Kidney glomerular epithelial cell (primary cell): ENCODE measurements at regions not wholly inside any gene's neighbourhood (a gene's known extent, or its start where the extent isn't known, plus 50 kb on each side); places are given as distances from the start of the nearest gene placed in this dataset.

ENCODE experiments used
- DNase-seq: peaks from one replicate; lab custom pipeline; 2025; lab: John Stamatoyannopoulos, UW

GRCh38 chr5:124263680-124264491 is 482.6 kb downstream of the ZNF608 start:
- no peak for DNase-seq

GRCh38 chr5:124262991-124263571 is 483.4 kb downstream of the ZNF608 start:
- DNase-seq: no peak

DNA sequence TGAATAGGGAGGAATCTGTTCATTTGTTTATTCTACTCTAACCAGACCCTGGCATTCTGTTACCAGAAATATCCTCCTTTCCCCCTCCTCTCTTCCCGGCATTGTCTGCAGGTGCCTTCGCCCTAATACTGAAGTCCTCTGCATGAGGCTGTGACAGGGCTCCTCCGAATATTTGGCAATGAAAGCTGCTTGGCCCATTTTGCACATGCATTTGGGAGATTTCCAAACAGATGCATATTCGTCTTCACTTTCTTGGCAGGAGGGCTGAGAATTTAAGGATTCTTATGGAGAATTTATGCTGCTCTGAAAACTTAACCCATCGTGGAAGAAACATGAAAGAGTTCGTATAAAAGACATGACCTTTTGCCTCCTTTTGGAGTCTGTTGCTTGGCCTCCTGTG is 484.0 kb downstream of the ZNF608 start:
- no peak for DNase-seq

GRCh38 chr5:124261848-124262247 is 484.6 kb downstream of the ZNF608 start:
- no peak for DNase-seq

DNA sequence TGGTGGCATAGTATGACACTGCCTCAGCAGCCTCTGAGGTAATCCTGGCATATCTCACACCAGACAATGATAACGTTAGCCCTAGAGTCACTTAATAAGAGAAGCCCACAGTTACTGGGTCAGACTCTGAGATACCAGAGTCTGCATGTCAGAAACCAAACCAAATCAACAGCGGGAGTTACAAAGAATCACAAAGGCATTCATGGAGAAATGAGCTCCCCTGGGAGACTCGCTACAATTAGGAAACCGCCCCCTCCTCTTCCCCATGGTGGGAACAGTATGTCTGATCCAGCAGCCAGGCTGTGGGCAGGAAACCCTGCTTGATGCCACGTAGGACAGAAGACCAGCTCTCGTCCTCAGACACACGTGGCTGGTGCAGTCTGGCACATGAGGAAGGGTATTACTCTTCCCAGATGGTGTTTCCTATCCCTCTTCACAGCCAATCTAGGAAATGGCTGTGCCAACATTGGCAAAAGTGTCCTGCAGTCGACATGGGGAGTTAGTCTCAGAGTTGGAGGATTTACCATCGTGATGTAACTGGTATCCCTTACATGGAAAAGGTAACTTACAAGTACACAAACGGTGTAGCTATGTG is 485.4 kb downstream of the ZNF608 start:
- DNase-seq: no peak

- no peak for DNase-seq
These were observed 487.4 kb downstream of the ZNF608 start for GRCh38 chr5:124259017-124259416.

DNA sequence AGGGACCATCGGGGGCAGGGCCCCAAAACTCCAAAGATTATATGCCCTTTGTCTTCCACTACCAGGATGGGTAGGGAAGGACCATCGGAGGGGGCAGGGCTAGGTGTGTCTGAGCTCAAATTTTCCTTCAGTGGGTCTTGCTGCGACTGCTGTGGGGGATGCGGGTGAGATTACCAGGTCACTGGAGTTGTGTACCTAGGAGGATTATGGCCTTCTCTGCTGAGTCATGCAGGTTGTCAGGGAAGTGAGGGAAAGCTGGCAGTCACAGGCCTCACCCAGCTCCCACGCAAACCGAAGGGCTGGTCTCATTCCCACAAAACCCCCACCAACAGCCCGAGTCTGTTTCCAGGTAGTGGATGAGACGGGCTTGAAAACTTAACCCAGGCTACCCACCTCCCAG is 489.4 kb downstream of the ZNF608 start:
- DNase-seq: no peak

GRCh38 chr5:124253203-124253810 is 493.1 kb downstream of the ZNF608 start:
- DNase-seq: no peak

DNA sequence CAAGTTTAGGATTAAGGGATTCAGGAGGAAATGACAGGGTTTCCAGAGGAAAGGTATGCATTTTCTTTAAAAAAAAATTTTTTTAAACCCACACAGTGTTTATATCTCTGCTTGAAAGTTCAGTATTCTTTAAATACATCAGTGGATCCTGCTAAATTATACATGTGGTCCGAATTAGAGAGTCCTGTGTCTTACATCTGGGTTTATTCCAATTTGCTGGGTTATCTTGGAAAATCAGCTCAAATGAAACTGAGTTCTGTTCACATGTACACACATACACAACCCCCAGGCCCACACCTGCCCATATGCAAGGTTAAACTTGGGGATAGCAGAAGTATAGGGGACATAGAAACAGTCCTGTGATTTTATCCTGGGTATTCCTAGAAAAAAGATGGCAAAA is 493.7 kb downstream of the ZNF608 start:
- DNase-seq: no peak

DNA sequence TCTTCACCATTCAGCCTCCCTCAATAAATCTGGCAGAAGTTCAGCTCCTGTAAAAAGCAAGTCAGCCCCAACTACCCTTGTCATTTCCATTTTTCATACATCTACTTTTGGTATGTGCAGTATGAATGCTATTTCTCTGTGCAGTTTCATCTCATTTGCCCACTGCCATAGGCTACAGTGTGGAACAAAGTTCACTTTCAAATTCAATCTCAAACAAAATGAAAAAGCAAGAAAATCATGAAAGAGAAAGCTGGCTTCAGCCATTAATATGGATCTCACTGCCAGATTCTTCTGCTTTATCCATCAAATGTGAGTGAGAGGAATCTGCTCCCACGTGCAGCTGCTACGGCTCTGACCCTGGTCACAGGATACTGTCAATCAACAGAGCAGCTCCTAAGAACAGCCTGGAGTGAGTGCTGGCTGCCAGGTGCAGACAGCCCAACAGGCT is 494.2 kb downstream of the ZNF608 start:
- DNase-seq: no peak

DNA sequence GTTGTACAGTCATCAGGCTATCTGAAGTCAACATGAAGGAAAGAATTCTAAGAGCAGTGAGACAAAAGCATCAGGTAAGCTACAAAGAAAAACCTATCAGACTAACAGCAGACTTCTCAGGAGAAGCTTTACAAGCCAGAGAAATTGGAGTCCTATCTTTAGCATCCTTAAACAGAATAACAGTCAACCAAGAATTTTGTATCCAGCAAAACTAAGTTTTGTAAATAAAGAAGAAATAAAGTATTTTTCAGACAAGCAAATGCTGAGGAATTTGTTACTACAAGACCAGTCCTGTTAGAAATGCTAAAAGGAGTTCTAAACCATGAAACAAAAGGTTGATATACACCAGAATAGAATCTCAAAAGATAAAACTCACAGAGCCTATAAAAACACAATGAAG is 501.2 kb downstream of the ZNF608 start:
- DNase-seq: no peak

- no peak for DNase-seq
These were observed 505.7 kb downstream of the ZNF608 start for GRCh38 chr5:124240732-124241131.

GRCh38 chr5:124239572-124239971 is 506.9 kb downstream of the ZNF608 start:
- DNase-seq: no peak

GRCh38 chr5:124238350-124238749 is 508.1 kb downstream of the ZNF608 start:
- DNase-seq: no peak

DNA sequence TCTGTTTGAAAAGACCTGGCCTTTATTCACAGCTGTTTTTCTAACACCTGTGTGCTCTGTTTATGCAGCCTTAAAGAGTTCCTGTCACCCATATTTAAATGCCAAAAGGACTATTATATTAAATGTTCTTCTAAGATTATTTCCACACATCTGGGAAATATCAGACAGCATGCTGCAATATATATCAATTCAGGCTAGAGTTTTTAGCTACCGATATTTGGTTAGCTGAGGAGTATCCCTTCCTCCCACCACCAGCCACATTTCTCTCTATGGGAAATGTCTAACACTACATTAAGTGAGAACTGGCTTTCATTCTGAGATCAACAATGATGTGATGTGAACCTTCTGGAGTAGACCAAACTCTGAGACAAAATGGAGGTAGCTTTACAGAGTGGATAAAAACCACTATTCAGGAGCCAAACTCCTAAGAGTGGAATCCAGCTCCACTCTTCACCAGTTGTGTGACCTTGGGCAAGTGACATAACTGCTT is 509.2 kb downstream of the ZNF608 start:
- no peak for DNase-seq

- DNase-seq: no peak
These were observed 509.9 kb downstream of the ZNF608 start for GRCh38 chr5:124236361-124237205.

- no peak for DNase-seq
These were observed 510.9 kb downstream of the ZNF608 start for GRCh38 chr5:124235576-124235975.

- no peak for DNase-seq
These were observed 511.5 kb downstream of the ZNF608 start for GRCh38 chr5:124234770-124235562.

DNA sequence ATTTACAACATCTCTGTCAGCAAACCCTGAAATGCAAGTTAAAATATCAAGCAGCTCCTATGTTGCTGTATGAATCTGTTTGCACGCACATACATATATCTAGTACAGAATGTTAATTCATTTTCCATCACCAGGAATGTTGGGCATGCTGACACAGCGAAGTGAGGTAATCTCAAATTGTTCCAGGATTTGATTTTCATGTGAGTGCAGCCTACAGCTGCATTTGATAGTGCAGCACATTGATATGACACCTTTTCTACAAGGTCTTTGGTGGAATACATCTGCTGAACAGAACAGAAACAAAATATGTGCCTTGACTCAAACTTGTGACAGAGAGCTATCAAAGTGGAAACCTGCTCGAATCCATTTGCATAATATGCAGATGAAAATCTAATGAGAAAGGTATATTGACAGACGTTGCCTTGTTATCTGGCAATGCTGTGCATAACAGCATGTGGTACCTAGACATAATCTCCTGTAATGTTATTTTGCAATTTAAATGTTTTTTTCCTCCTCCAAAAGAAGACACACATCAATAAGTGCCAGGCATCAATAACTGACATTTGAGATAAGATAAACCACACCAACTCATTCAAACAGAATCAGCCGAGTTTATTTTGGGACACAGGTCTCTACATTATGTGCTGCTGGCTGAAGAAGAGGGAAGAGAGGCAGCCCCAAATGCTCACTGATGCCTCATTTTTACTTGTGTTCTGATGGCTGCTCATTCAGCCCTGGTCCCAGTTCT is 512.2 kb downstream of the ZNF608 start:
- no peak for DNase-seq

DNA sequence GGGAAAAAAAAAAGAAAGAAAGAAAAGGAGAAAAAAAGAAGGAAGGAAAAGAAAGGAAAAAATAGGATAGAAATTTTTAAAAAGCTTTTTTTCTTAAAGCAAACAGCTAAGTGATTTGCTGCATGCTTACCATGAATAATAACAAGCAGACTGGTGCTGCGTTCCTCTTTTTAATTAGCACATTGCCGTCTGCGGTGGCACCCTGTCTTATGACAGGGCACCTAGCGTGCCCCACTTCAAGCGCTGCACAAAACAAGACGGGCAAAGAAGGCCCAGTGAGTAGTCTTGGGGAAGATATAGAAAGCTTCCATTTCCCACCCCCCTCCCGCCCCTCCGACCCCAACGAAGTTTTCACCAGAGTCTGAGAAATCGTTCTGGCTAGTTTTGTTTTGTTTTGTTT is 513.9 kb downstream of the ZNF608 start:
- DNase-seq: no peak
